Endothelial cell of umbilical vein (primary cell): ENCODE measurements at regions not wholly inside any gene's neighbourhood (a gene's known extent, or its start where the extent isn't known, plus 50 kb on each side); places are given as distances from the start of the nearest gene placed in this dataset.

Experiments used
- CTCF ChIP-seq, 2 donors: IDR thresholded peaks; 1 replicate in 1 of 2; 2 replicates in 1 of 2; pipeline ENCODE4 v1.5.1; 2011; ENCODE audit warnings: low read length in 2 of 2, mild to moderate bottlenecking in 2 of 2, moderate library complexity in 2 of 2, control low read depth in 1 of 2, inconsistent platforms in 1 of 2, low read depth in 1 of 2; ENCODE audit not compliant: insufficient read depth in 1 of 2; ENCODE audit errors: extremely low read depth in 1 of 2
- EZH2 ChIP-seq: IDR thresholded peaks from 2 replicates; pipeline ENCODE4 v1.6.1; 2012; ENCODE audit warnings: borderline replicate concordance, low read depth, mild to moderate bottlenecking, moderate library complexity, low read length, inconsistent platforms; ENCODE audit not compliant: severe bottlenecking
- JUN ChIP-seq: IDR thresholded peaks from 2 replicates; pipeline ENCODE4 v1.6.1; 2011; ENCODE audit warnings: borderline replicate concordance, low read depth; ENCODE audit not compliant: insufficient read length, insufficient read depth
- POLR2A ChIP-seq: IDR thresholded peaks from 2 replicates; pipeline ENCODE4 v1.6.1; 2012; ENCODE audit warnings: low read depth, mild to moderate bottlenecking, control low read depth, low read length
- POLR2AphosphoS5 ChIP-seq: IDR thresholded peaks from 2 replicates; pipeline ENCODE4 v1.6.1; 2012; ENCODE audit warnings: low read depth, mild to moderate bottlenecking, control low read depth, low read length, moderate library complexity; ENCODE audit not compliant: insufficient read depth
- TF ChIP-seq, protein P1 (sequence below): IDR thresholded peaks from 2 replicates; pipeline ENCODE4 v1.6.1; 2011; ENCODE audit not compliant: insufficient read depth, insufficient read length

- no peak for TF ChIP-seq CTCF (IDR thresholded peaks at IDR 0.05; ENCODE audit: extremely low read depth in 1 of 2, insufficient read depth in 1 of 2, low read depth in 1 of 2, low read length in 2 of 2)
- TF ChIP-seq, protein P1, sequence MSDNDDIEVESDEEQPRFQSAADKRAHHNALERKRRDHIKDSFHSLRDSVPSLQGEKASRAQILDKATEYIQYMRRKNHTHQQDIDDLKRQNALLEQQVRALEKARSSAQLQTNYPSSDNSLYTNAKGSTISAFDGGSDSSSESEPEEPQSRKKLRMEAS = no peak
- TF ChIP-seq POLR2AphosphoS5 = no peak
- no peak for TF ChIP-seq EZH2
- TF ChIP-seq POLR2A = no peak
- TF ChIP-seq JUN = no peak
Observed at GRCh38 chr18:61164321-61164720, 168.9 kb upstream of the CDH20 start.
